ENCODE measurements at regions not wholly inside any gene's neighbourhood (a gene's known extent, or its start where the extent isn't known, plus 50 kb on each side); places are given as distances from the start of the nearest gene placed in this dataset.
A peak's percentile ranks its signal among the peaks of the same experiment; 100 is the strongest.

- H3K27ac ChIP-seq (ENCODE audit: insufficient read length, low read depth, low read length), result no peak overlapping the region
- H3T11ph ChIP-seq (ENCODE audit: low read length), result no peak overlapping the region
- H2BK20ac ChIP-seq (ENCODE audit: low read depth, low read length, poor library complexity, severe bottlenecking), result no peak overlapping the region
- no peak overlapping the region for H3K14ac ChIP-seq (ENCODE audit: insufficient read depth, low read length)
- no peaks in the 10 kb centered on the region for H3K79me2 ChIP-seq (ENCODE audit: insufficient read depth, low read length)
- H4K8ac ChIP-seq (replicated peaks; ENCODE audit: insufficient read length, low read depth, low read length), result no peak overlapping the region
- peaks cover 4% of the 10 kb centered on the region; the same call in 1 of the 2 replicates for H3K4me1 ChIP-seq (ENCODE audit: insufficient read depth, low read length)
- Mint-ChIP-seq H3K4me1 (peaks cover 28 to 45% of the 10 kb centered on the region in 2 experiments), H3K27me3 (ENCODE audit: low read depth) (no peaks in the 10 kb centered on the region), H3K4me3 (no peak overlapping the region), H3K36me3 (ENCODE audit: insufficient read depth in 1 of 3, low read depth in 3 of 3) (no peaks in the 10 kb centered on the region), H3K9me3 (no peaks in the 10 kb centered on the region), H3K27ac (peak overlapping the region in 2 of 3 experiments; percentile 5 to 27; a peak in 3 of 7 replicates)
- no peak overlapping the region for H3K23ac ChIP-seq (ENCODE audit: insufficient read length, low read depth, low read length)
- no peaks in the 10 kb centered on the region for H4K20me1 ChIP-seq (ENCODE audit: control insufficient read depth, insufficient read depth, insufficient read length)
- no peak overlapping the region for H3K56ac ChIP-seq (ENCODE audit: insufficient read length, low read depth, low read length)
- H3K79me1 ChIP-seq (ENCODE audit: insufficient read depth, low read depth, low read length, poor library complexity, severe bottlenecking), result no peaks in the 10 kb centered on the region
- H3K4me2 ChIP-seq (ENCODE audit: insufficient read depth, insufficient read length, low read length), result no peak overlapping the region
- H3K18ac ChIP-seq (ENCODE audit: insufficient read length, low read depth, low read length), result no peak overlapping the region
- H3K4ac ChIP-seq (ENCODE audit: low read depth, low read length), result no peak overlapping the region
- WGBS (ENCODE audit: extremely low coverage, insufficient read length, low lambda C conversion rate), result no CpG with 5 or more reads among the region's 14 CpGs
- H4K5ac ChIP-seq (ENCODE audit: insufficient read length, low read depth, low read length), result no peak overlapping the region
- no peak overlapping the region for H2BK5ac ChIP-seq (ENCODE audit: insufficient read length, low read length)
- H3K9ac ChIP-seq (ENCODE audit: extremely low read depth, insufficient read length, low read length), result no peak overlapping the region
- no peaks in the 10 kb centered on the region for H3K27me3 ChIP-seq (ENCODE audit: insufficient read depth, low read length)
- H2AK5ac ChIP-seq (ENCODE audit: insufficient read length, low read length), result no peak overlapping the region
- H2BK12ac ChIP-seq (ENCODE audit: insufficient read length, low read depth, low read length), result no peak overlapping the region
- H2BK120ac ChIP-seq (ENCODE audit: low read depth, low read length, poor library complexity, severe bottlenecking), result no peak overlapping the region
- H3K9me3 ChIP-seq (ENCODE audit: control insufficient read depth, low read depth, low read length), result no peaks in the 10 kb centered on the region
- no peak overlapping the region for H4K91ac ChIP-seq (ENCODE audit: insufficient read length, low read depth, low read length)
- no peak overlapping the region for H2AFZ ChIP-seq (ENCODE audit: low read length)
- TF ChIP-seq CTCF (conservative IDR thresholded peaks at IDR 0.05), result peak; percentile 53
- H3K23me2 ChIP-seq (ENCODE audit: insufficient read length, low read depth, low read length, poor library complexity, severe bottlenecking), result no peaks in the 10 kb centered on the region
- no peak overlapping the region for H2BK15ac ChIP-seq (ENCODE audit: low read depth, low read length)
- DNase-seq, result peak; percentile 59
These were observed 324.8 kb downstream of the SFMBT2 start for GRCh38 chr10:7085913-7086589.

Measured in H9 (cell line).